Hepatocyte (in vitro differentiated cells): ENCODE measurements at regions not wholly inside any gene's neighbourhood (a gene's known extent, or its start where the extent isn't known, plus 50 kb on each side); places are given as distances from the start of the nearest gene placed in this dataset.

Experiments used
- DNase-seq: peaks from one replicate; pipeline ENCODE4 v3.0.0-alpha.2; 2016; ENCODE audit warnings: low spot score
- H2AFZ ChIP-seq: fragments of 200-600 bp; sonication (generic); 2 replicates; pipeline ENCODE4 v1.6.0; 2016; ENCODE audit warnings: antibody characterized with exemption, mild to moderate bottlenecking
- H3K27ac ChIP-seq: fragments of 200-600 bp; sonication (generic); 2 replicates; pipeline ENCODE4 v1.5.1; 2016; ENCODE audit warnings: mild to moderate bottlenecking
- H3K27me3 ChIP-seq: fragments of 200-600 bp; sonication (generic); 2 replicates; pipeline ENCODE4 v1.6.1; 2016
- H3K36me3 ChIP-seq: fragments of 200-600 bp; sonication (generic); replicated peaks from 2 replicates; pipeline ENCODE4 v1.5.1; 2016; ENCODE audit warnings: low read depth; ENCODE audit not compliant: insufficient read depth
- H3K4me1 ChIP-seq: fragments of 200-600 bp; sonication (generic); 2 replicates; pipeline ENCODE4 v1.5.1; 2016; ENCODE audit warnings: mild to moderate bottlenecking, moderate library complexity; ENCODE audit not compliant: insufficient read depth
- H3K4me2 ChIP-seq: fragments of 200-600 bp; sonication (generic); 2 replicates; pipeline ENCODE4 v1.6.0; 2016
- H3K4me3 ChIP-seq: fragments of 200-600 bp; sonication (generic); 2 replicates; pipeline ENCODE4 v1.5.1; 2016; ENCODE audit warnings: mild to moderate bottlenecking
- H3K79me2 ChIP-seq: fragments of 200-600 bp; sonication (generic); 2 replicates; pipeline ENCODE4 v1.6.0; 2017; ENCODE audit warnings: mild to moderate bottlenecking
- H3K9me2 ChIP-seq: fragments of 200-600 bp; sonication (generic); replicated peaks from 2 replicates; pipeline ENCODE4 v1.6.0; 2017; ENCODE audit warnings: mild to moderate bottlenecking; ENCODE audit not compliant: insufficient read depth
- H3K9me3 ChIP-seq: fragments of 200-600 bp; sonication (generic); 2 replicates; pipeline ENCODE4 v1.5.1; 2016; ENCODE audit warnings: low read depth, mild to moderate bottlenecking
- H4K20me1 ChIP-seq: fragments of 200-600 bp; sonication (generic); 2 replicates; pipeline ENCODE4 v1.6.0; 2016; ENCODE audit warnings: mild to moderate bottlenecking; ENCODE audit not compliant: insufficient read depth, poor library complexity, severe bottlenecking
- CTCF ChIP-seq: fragments of 200-600 bp; sonication (generic); IDR thresholded peaks from 2 replicates; pipeline ENCODE4 v1.5.1; 2016; ENCODE audit warnings: antibody characterized with exemption, mild to moderate bottlenecking; ENCODE audit not compliant: poor library complexity
- EZH2 ChIP-seq: fragments of 200-600 bp; sonication (generic); IDR thresholded peaks from 2 replicates; pipeline ENCODE4 v1.6.1; 2016; ENCODE audit warnings: antibody characterized with exemption, mild to moderate bottlenecking, borderline replicate concordance
- EZH2phosphoT487 ChIP-seq: fragments of 200-600 bp; sonication (generic); IDR thresholded peaks from one replicate; pipeline ENCODE4 v1.6.1; 2018; ENCODE audit warnings: antibody characterized with exemption, mild to moderate bottlenecking, low read depth, moderate library complexity; ENCODE audit not compliant: unreplicated experiment, severe bottlenecking
- WGBS: methylation state at CpG from one replicate; pipeline ENCODE4 v1.1.6; 2016; ENCODE audit warnings: low lambda C conversion rate; ENCODE audit errors: missing lambda C conversion rate; 5-methylcytosine and 5-hydroxymethylcytosine counted together

- H3K27me3 ChIP-seq = no peaks in the 10 kb centered on the region
- 83% methylated on average over 9 of the region's 9 CpGs for WGBS
- TF ChIP-seq CTCF (no peak), EZH2phosphoT487 (no peak), EZH2 (no peak)
- no peaks in the 10 kb centered on the region for H3K79me2 ChIP-seq
- H3K9me3 ChIP-seq = no peaks in the 10 kb centered on the region
- H3K4me1 ChIP-seq = no peaks in the 10 kb centered on the region
- no peak for DNase-seq
- H4K20me1 ChIP-seq = no peaks in the 10 kb centered on the region
- H3K4me2 ChIP-seq = no peak overlapping the region
- H3K4me3 ChIP-seq = no peak overlapping the region
- no peaks in the 10 kb centered on the region for H3K36me3 ChIP-seq
- H3K9me2 ChIP-seq = no peaks in the 10 kb centered on the region
- H3K27ac ChIP-seq = peak overlapping the region; percentile 44
- no peak overlapping the region for H2AFZ ChIP-seq
These were observed 443.9 kb downstream of the FGF9 start for GRCh38 chr13:22114630-22115311.

- 89% methylated on average over 3 of the region's 3 CpGs for WGBS
- no peaks in the 10 kb centered on the region for H3K9me3 ChIP-seq
- H3K4me2 ChIP-seq = no peak overlapping the region
- H3K4me3 ChIP-seq = no peak overlapping the region
- H3K9me2 ChIP-seq = no peaks in the 10 kb centered on the region
- H4K20me1 ChIP-seq = no peaks in the 10 kb centered on the region
- TF ChIP-seq EZH2 = no peak
- no peak for TF ChIP-seq EZH2phosphoT487
- TF ChIP-seq CTCF = no peak
- no peaks in the 10 kb centered on the region for H3K27me3 ChIP-seq
- no peaks in the 10 kb centered on the region for H3K4me1 ChIP-seq
- H3K36me3 ChIP-seq = no peaks in the 10 kb centered on the region
- H3K79me2 ChIP-seq = no peaks in the 10 kb centered on the region
- H3K27ac ChIP-seq = no peak overlapping the region
- no peak overlapping the region for H2AFZ ChIP-seq
- no peak for DNase-seq
These were observed 447.3 kb downstream of the FGF9 start for GRCh38 chr13:22118158-22118557.

GRCh38 chr13:22120646-22121045, 449.8 kb downstream of the FGF9 start:
- Histone ChIP-seq H3K9me3 (no peaks in the 10 kb centered on the region), H3K27ac (no peak overlapping the region), H3K4me2 (no peak overlapping the region), H3K9me2 (no peaks in the 10 kb centered on the region), H3K4me3 (no peak overlapping the region), H2AFZ (no peak overlapping the region), H3K4me1 (no peaks in the 10 kb centered on the region), H3K36me3 (no peaks in the 10 kb centered on the region), H3K79me2 (no peaks in the 10 kb centered on the region), H4K20me1 (no peaks in the 10 kb centered on the region), H3K27me3 (no peaks in the 10 kb centered on the region)
- DNase-seq = no peak
- TF ChIP-seq EZH2phosphoT487 (no peak), EZH2 (no peak), CTCF (no peak)
- 77% methylated on average over 7 of the region's 7 CpGs for WGBS
